Astrocyte of the hippocampus (primary cell): ENCODE measurements at regions not wholly inside any gene's neighbourhood (a gene's known extent, or its start where the extent isn't known, plus 50 kb on each side); places are given as distances from the start of the nearest gene placed in this dataset.
"Not testable (repeated sequence)": the region's sequence is repeated elsewhere in the genome, so short reads cannot be mapped to it uniquely, and the experiment has no call there.

ENCODE experiments used
- DNase-seq: peaks from one replicate; pipeline ENCODE4 v3.0.0; 2011; ENCODE audit warnings: low read depth, low spot score

DNA sequence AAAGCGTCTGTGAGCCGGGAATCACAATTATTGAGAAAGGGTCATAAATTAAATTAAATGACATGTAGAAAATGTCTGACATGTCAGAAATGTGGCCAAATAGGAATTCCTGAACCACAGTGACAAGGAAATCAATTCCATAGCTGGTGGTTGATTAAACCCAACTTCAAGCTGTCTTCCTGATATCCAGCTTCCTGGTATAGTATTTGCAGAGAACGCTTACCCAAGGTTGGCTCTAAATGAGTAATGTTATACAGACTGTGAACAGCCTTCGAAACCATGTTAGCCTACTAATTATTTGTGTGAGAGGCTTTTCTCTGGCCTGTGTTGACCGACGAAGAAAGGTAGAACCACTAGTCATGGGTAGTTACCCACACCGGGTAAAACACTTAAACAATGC, 347.2 kb downstream of the RFC3 start:
- no peak for DNase-seq

DNA sequence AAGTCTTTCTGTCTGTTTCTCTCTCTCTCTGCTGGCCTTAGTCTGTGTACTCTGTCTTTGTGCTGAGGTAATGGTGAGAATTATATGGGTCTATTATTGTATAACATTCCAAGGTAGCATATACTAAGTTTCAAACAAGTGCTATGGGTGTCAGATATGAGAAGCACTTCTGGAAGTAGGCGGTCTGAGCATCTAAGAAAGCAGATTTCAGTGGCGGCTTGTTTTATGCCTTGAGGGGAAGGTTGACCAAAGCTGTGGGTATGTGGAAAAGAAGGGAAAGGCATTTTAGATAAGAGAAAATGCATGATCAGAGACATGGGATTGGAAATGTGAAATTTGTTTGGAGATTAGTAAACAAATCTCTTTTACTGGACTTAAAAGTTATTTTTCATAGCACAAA, 348.5 kb downstream of the RFC3 start:
- no peak for DNase-seq

DNA sequence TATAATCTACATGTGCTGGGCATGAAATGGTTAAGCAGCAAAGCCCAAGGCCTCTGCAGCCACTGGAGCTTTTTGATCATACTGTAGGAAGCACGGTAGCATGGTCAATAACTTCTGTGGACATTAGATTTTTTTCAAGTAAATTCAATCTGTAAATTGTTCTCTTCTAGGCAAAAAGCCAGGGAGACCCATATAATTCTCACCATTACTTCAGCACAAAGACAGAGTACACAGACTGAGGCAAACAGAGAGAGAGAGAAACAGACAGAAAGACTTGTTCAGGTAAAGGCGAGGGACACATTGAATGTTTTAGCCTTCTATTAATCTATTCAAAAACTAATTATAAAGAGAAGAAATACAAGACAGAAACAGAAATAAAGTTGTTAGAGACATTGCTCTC, 349.4 kb downstream of the RFC3 start:
- DNase-seq = no peak

DNA sequence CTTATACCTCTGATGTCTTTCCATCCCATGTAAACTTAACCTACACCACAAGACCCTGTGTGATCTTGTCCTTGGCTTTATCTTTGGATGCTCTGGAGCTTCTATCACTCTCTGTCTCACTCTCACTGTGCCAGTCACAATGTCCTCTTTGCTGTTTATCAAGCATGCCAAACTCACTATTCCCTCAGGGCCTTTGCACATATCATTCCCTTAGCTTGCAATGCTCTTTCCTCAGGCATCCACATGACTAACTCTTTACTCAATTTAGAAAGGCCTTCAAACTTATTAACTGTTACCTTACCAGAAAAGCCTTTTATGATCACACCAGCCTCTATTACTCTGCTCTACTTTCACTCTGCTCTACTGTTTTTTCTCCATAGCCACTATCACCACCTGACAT, 354.1 kb downstream of the RFC3 start:
- DNase-seq = no peak

DNA sequence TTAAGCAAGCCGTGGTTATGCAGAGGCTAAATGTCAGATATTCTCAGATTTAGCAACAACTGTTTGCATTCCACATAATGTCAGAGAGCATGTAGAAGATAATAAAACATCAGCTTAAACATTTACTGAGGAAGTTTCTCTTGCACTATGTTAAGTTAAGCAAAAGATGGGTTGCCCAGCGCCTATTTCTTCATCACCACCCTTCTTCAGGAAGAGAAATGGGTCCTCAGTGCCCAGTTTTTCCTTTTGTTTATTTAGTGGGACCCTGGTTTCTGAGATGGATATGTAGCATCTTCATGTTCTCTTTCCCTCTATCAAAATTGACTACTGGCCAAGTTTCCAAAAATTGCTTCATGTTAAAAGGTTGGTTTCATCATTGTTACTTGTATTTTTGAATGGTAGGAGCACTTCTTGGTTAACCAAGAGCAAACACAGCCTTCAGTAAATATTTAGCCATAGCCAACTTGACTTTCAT, 356.8 kb downstream of the RFC3 start:
- DNase-seq = no peak

DNA sequence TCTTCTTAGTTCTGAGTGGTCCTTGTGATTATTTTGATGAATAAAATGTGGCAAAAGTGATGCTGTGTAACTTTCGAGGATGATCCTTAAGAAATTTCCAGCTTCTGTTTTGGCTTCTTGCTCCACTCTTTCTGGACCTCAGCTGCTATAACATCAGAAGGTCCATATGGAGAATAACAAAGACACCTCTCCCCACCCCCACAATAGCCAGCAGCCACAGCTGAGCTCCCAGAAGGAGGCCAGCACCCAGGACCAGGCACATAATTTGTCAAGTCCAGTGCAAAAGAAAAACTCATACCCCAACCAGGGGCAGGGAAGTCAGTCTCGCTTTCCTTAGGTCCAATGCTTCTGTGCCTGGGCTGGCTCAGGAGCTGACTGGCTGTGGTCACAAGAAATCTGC, 357.6 kb downstream of the RFC3 start:
- no peak for DNase-seq

DNA sequence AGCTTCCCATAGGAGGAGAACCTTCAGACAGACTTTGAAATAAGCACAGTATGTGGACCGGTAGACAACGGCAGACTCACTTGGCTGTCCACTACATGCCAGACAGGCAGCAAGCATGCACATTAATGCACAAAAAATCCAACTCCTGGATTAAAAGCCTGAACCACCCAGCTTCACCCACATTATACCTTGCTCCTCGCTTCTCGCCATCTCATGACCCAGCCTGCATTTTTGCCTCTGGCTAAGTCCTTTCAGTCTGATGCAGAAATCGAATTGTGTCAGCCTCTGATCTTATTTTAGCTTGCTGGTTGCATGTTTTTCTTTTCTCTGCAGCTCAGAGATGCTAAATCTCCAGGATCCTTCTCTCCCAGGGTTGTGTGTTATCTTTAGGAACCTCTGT, 358.7 kb downstream of the RFC3 start:
- DNase-seq = no peak

DNA sequence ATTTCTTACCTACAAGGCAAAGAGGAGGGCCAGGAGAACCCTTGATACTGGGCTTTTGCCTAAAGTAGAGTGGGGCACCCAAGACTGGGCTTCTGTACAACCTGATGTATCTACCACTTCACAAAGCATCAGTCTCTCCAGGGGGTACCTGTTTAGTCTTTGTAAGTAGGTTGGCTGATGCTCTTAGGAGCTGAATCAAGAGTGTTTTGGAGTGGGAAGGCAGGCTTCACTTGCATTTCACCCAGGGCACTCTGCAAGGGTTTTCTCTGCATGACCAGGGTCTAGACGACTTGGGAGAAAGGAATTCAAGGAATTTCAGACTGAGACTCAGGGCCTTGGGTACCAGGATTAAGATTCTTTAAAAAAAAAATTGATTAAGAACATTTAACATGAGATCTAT, 361.5 kb downstream of the RFC3 start:
- peak; percentile 74 for DNase-seq

DNA sequence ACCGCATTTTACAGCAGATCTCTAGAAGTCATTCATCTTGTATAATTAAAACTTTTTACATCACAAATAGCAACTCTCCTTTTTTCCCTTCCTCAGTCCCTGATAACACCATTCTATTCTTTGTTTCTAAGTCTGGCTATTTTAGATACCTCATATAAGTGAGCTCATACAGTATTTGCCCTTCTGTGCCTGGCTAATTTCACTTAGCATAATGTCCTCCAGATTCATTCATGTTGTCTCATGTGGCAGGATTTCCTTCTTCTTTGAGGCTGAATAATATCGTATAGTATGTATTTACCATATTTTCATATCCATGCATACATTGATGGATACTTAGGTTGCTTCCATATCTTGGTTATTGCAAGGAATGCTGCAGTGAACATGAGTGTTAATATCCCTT, 362.0 kb downstream of the RFC3 start:
- DNase-seq = no peak

DNA sequence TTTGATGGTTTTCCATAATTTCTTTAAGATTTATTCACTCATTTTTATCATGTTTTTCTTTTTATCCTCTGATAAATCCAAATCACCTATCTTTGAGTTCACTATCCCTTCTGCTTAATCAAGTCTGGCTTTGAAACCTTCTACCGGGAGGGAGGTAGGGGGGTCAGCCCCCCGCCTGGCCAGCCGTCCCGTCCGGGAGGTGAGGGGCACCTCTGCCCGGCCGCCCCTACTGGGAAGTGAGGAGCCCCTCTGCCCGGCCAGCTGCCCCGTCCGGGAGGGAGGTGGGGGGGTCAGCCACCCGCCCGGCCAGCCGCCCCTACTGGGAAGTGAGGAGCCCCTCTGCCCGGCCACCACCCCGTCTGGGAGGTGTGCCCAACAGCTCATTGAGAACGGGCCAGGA, 363.3 kb downstream of the RFC3 start:
- DNase-seq = not testable (repeated sequence)

DNA sequence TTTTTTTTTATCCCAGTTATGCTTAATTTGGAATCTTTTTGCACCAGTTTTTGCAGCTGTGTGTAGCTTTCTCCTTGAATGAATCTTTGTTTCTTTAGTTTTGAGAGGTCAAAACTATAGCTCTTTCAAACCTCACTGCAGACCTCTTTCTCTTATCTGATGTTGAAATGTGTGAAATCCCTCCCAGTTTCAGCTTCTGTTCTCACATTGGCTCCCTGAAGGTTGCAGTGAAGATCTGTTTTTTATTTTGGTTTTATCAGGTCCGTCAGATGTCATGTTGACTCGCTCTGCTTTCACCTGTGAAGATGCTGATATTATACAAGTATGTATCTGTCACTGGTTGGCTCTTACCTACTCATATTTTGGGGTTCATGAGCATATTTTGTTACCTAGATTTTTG, 372.0 kb downstream of the RFC3 start:
- DNase-seq = no peak

DNA sequence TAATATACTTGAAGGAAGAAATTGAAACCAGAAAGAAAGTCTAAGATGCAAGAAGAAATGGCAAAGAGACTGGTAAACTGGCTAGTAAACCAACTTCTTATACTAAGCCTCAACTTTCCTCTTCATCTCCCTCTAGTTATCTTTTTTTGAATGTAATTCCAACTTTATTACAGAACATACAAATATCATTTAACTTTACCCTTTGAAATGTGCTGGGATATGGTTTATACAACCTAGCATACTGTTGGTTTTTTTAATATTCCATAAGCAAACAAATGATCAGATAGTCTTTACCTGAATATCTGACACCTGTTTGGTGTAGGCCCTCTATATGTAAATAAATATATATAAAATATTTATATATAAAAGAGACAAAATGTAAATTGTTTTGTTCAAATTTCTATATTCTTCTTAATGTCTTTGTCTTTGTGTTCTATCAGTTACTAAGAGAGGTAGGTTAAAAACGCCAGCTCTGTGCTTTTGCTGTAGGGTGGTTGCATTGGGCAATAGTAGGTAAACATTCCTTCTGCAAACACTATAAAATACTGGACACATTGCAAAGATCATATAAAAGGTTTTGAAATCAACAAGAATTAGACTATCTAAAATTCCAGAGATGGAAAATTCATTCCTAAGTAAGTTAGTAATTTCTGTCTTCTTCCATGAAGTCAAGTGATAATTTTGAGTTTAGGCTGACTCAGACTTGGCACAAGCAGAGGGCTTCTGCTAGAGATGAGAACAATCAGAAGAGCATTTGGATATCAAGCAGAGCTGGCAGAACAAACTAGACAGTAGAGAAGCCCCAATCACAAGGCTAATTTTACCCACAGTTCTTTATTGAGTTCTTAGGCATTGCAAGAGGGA, 383.3 kb downstream of the RFC3 start:
- DNase-seq = no peak

DNA sequence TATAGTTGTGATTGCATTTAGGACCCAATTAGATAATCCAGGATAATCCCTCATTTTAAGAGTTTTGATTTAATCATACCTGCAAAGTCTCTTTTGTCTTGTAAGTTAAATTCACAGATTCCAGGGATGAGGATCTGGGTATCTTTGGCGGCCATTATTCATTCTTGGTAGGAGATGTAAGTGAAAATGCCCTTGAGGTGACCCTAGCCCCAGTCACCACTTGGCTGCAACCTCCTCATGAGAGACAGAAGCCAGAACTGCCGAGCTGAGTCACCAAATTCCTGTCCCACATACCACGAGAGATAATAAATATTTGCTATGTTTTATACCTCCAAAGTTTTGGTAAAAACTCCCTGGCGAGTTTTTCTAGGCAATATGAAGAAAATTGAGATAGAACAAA, 389.4 kb downstream of the RFC3 start:
- DNase-seq = peak; percentile 86

DNA sequence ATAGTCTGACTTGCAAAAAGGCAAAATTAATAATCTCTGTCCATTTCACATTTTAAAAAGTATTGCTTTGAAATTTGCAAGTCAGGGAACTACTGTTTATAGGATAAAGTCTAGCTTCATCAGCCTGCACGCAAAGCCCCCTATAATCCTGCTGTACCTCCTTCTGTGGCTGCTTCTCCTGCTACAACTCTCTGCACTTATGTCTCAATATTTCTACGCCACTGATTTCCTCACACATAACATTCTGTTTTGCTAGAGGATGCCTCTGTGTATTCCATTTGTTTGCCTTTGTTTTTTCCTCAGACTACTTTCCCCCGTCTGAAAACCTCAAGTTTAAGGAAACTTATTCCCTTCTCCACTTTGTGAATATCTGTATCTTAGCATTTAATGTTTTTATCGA, 389.9 kb downstream of the RFC3 start:
- DNase-seq = no peak

DNA sequence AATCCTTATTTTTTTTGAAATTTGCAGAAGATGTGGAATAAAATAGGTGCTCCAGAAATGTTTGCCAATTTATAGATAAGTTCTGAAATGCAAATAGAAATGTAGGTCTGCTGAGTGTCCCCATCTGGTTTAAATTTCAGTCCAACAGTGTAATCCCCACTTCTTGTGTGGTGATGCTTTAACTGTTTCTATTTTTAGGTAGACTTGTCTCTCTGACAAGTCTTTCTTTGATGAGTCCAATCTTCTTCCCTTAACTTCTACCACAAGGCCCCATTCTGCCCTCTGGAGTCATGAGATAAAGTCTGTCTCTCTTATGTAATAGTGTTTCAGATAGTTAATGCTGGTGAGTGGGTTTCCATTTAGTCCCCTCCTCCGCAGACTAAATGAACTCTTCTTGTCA, 390.4 kb downstream of the RFC3 start:
- no peak for DNase-seq

DNA sequence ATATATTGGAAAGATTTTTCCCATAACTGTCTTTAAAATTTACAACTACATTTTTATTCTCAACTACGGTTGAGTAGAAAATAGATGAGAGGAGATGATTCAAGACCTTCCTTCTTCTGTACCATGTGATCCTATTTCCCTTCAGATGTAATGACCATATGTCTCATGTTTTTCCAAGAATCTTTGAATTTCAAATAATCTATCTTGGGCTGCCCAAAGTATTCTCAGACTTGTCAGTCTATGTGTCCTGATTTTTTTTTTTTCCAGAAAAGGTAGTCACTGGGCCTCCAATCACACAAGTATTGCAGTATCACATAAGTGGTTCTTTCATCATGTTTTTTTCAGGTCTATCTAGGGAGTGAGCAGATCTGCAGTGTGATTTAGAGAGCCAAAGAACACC, 392.4 kb downstream of the RFC3 start:
- no peak for DNase-seq

DNA sequence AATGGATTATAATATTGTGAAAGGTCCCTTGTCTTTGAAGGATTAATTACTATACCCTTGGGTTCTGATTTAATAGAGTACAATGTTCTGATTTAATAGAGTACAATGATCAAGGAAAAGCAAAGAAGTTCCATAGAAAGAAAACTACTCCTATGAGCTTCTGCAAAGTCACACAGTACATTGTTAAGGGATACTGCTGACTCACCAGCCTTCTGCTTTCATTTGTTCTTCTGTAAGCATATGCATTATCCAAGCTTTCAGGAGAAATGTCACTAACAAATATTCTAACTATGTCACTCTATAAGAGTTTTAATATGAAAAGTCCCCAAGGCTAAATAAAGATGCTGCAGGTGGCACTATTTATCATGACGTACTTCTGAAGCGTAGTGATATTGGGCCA, 396.7 kb downstream of the RFC3 start:
- peak; percentile 13 for DNase-seq

DNA sequence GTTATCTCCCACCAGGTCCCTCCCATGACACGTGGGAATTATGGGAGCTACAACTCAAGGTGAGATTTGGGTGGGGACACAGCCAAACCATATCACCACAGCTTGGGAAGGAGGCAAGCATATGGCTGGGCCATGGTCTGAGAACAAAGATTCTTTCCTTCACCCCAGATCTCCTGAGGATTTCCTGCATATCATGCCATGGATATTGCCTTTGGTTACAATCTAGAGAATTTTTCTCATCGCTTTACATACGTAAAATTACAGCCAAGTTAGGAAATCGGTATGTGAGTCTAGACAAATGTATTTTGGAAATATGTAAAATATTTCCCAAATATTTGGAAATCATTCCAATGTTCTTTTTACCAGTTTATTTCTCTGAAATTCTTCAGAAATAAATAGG, 398.3 kb downstream of the RFC3 start:
- no peak for DNase-seq

DNA sequence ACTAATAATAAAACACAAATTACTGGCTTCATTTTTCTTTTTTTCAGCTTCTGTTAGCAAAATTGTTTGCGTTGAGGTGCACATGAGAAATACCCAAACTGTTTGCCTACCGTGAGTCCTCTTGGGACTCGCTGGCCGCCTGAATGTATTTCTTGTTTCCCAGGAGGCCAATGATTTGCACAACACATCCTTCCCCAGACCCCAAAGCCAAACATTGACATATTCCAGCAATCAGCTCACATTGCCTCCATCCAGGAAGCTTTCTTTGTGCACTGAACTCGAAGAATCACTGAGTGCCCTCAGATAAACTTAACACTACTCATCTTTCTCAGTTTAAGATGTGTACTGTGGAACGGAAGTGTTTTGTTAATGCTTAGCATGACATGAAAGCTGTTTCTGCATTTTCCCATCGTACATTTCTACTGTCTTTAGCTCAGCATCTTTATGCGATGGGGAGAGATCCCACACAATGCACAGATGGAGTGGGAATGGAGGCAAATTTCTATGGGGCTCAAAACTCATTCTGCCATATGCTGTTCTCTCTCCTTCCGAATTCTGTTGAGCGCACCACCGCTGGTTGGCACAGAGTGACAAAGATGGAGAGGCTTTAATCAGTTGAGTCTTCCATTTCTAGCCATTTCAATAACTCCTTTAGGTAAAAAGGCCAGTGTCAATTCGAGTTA, 399.5 kb downstream of the RFC3 start:
- no peak for DNase-seq

DNA sequence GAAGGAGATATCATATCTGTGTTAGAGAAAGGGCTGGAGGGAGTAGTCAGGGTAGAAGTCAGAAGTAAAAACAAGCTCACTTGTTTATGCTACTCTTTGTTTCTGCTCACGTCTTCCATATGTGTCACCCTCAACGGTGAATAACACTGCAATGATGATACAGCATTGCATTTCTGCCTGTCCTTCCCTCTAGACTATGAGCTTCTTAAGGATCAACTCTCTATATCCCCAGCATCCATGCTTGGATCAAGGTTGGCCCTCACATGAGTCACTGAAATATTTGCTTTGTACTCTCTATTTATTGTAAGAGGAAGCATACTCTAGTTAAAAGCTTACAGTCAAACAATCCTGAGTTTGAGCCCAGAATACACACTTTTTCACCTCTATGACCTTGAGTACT, 406.0 kb downstream of the RFC3 start:
- DNase-seq = no peak

DNA sequence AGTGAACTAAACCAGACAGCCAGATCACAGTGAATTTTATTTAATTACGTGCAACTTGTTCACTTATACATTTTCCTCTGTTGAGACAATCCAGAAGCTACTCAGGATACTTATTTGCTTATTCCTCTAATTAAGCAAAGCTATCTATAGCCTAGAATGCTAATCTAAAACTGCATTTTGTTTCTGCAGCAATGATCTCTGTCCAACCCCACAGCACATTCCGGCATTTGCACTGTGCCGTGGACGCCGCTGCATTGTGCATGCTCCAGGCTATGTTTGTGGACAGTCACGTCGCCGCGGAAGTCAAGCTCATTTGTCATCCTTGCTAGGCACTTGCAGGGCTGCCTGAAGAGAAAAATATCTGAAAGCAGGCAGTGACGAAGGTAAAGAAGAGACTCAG, 406.9 kb downstream of the RFC3 start:
- no peak for DNase-seq

DNA sequence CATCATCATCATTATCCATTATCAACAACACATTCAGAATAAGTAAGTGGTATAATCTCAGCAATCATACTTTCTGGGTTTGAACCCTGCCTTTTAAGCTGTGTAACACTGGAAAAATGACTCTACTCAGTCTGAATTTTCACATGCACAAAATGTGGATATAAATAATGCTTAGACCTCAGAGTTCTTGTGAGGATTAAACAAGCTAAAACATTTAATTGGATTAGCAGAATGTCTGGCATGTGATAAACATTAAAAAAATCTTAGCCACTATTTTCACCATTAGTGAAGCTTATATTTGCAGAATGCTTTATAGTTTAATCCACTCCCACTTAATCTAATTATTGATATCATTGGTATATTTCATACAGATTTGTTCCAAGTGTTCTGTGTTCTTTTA, 412.3 kb downstream of the RFC3 start:
- DNase-seq = no peak

DNA sequence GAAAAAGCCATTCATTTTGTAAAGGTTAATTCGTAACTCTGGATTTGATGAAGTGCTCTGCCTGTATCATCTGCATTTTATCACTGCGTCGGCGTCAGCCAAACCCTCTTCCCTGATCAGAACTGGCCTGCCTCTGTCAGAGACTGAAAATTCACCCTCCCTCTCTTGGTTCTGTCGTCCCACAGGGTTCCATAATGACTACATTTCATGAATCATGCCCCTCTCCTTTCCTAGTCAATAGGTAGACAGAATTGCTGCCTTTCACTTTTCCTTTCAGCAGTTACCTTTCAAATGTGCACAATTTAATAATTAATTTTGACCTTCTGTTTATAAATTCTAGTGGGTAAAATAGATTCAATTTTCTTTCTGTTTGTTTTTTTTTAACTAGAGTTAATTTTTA, 423.4 kb downstream of the RFC3 start:
- no peak for DNase-seq
